ENCODE measurements at regions not wholly inside any gene's neighbourhood (a gene's known extent, or its start where the extent isn't known, plus 50 kb on each side); places are given as distances from the start of the nearest gene placed in this dataset.
"Not testable (repeated sequence)": the region's sequence is repeated elsewhere in the genome, so short reads cannot be mapped to it uniquely, and the experiment has no call there.

- no peak for DNase-seq (ENCODE audit: low spot score)
Observed at GRCh38 chr2:78715293-78715692, 310.2 kb upstream of the REG3G start.

DNA sequence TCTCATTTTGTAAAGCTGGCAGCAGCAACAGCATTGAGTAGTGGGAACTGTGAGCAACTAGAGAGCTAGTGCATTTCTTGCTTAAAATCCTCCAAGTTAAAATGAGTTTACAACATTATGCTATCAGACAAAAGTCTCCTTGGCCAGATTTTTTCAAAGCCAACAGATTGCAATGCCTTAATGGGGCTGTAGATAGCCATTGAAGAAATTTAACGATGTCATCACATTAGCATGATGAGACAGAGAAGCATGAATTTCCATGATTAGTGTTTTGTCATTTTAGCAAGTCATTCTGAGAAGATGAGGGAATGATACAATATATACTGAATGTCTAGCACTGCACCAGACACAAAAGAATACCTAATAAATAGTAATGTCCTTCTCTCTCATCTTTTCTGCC is 307.5 kb upstream of the REG3G start:
- no peak for DNase-seq (ENCODE audit: low spot score)

- no peak for DNase-seq (ENCODE audit: low spot score)
Observed at GRCh38 chr2:78718473-78718872, 307.0 kb upstream of the REG3G start.

- no peak for DNase-seq (ENCODE audit: low spot score)
Observed at GRCh38 chr2:78721355-78722033, 304.0 kb upstream of the REG3G start.

DNA sequence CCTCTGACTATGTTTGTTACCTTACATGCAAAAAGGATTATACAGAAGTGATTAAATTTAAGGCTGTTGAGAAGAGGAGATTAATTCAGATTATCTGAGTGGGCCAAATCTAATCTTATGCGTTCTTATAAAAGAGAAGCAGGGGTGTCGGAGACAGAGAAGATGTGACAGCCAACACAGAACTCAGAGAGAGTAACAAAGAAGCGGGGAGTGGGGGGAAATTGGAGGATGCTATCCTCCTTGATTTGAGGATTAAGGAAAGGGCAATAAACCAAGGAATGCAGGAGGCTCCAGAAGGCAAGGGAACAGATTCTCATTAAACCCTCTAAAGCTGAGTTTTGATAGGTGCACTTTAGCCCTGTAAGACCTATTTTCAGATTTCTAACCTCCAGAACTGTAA is 291.3 kb upstream of the REG3G start:
- no peak for DNase-seq (ENCODE audit: low spot score)

- no peak for DNase-seq (ENCODE audit: low spot score)
Observed at GRCh38 chr2:78739282-78739681, 286.2 kb upstream of the REG3G start.

DNA sequence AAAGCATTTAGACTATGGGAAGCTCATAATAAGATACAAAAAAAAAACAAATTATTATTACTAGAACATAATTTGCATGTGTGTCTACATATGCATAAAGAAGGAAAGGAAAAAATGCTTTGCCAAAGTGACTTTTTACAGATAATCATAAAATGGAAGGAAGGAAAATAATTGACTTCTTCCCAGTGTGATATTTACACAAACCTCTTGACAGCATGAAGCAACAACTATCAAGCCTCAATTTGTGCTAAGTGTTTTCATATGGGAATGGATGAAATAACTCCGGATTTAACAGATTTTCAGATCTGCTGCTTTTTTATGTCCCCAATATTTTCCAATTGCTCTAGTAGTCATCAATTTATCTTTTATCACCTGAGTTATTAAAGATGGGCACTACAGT is 275.9 kb upstream of the REG3G start:
- no peak for DNase-seq (ENCODE audit: low spot score)

GRCh38 chr2:78750219-78750618 is 275.3 kb upstream of the REG3G start:
- no peak for DNase-seq (ENCODE audit: low spot score)

DNA sequence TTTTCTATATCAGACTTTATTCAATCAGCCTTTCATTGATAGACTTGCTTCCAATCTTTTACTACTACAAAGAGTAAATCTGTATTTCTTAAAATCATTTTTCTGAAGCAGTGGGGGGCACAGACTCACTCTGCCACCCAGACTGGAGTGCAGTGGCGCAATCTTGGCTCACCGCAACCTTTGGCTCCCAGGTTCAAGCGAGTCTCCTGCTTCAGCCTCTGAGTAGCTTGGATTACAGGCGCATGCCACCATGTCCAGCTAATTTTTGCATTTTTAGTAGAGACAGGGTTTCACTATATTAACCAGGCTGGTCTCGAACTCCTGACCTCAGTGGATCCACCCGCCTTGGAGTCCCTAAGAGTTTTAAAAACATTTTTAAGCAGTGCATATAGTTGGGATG is 270.6 kb upstream of the REG3G start:
- DNase-seq (ENCODE audit: low spot score): no peak

DNA sequence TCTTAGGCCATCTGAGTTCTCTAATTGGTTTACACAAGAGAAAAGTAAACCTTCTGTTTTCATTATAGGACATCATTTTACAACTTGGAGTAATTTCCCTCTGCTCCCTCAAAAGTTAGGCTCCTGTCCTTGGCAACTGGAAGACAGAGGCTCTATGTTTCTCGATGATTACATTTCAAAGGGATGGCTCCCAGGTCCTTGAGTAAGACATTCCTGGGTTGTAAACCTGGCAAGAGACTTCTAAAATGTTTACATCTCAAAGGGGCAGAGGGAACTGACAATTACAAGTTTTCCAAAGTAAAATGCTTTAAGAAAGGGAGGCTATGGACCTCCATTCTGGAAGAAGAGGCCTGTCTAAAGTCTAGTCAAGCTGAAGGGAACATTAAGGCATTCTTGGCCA is 268.3 kb upstream of the REG3G start:
- no peak for DNase-seq (ENCODE audit: low spot score)

- DNase-seq (ENCODE audit: low spot score): no peak
Observed at GRCh38 chr2:78757640-78758039, 267.9 kb upstream of the REG3G start.

DNA sequence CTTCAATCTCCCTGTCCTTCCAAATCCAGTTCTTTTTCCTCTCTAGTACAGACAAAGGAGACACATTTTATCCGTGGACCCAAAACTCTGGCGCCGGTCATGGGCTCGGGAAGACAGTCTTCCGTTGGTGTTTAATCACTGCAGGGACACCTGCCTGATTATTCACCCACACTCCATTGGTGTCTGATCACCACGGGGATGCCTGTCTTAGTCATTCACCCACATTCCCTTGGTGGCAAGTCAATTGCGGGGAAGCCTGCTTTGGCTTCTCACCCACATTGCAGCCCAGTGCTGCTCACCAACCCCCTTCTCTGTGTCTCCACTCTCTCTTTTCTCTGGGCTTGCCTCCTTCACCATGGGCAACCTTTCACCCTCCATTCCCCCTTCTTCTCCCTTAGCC is 266.7 kb upstream of the REG3G start:
- DNase-seq (ENCODE audit: low spot score): not testable (repeated sequence)

GRCh38 chr2:78766459-78766858 is 259.0 kb upstream of the REG3G start:
- no peak for DNase-seq (ENCODE audit: low spot score)

- DNase-seq (ENCODE audit: low spot score): no peak
Observed at GRCh38 chr2:78768016-78768415, 257.5 kb upstream of the REG3G start.

GRCh38 chr2:78775291-78775690 is 250.2 kb upstream of the REG3G start:
- no peak for DNase-seq (ENCODE audit: low spot score)

DNA sequence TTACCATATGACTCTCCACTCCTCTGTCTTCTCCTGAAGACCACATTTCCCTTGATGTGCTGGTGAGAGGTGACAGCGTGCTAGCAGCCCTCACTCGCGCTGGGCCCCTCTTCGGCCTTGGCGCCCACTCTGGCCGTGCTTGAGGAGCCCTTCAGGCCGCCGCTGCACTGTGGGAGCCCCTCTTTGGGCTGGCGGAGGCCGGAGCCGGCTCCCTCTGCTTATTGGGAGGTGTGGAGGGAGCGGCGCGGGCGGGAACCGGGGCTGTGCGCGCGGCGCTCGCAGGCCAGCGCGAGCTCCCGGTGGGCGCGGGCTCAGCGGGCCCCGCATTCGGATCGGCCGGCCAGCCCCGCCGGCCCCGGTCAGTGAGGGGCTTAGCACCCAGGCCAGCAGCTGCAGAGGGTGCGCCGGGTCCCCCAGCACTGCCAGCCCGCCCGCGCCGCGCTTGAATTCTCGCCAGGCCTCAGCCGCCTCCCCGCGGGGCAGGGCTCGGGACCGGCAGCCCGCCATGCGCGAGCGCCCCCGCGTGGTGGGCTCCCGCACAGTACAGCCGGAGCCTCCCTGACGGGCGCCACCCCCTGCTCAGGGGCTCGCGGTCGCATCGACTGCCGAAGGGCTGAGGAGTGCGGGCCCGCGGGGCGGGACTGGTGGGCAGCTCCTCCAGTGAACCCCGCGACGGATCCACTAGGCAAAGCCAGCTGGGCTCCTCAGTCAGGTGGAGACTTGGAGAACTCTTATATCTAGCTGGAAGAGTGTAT is 246.6 kb upstream of the REG3G start:
- no peak for DNase-seq (ENCODE audit: low spot score)

DNA sequence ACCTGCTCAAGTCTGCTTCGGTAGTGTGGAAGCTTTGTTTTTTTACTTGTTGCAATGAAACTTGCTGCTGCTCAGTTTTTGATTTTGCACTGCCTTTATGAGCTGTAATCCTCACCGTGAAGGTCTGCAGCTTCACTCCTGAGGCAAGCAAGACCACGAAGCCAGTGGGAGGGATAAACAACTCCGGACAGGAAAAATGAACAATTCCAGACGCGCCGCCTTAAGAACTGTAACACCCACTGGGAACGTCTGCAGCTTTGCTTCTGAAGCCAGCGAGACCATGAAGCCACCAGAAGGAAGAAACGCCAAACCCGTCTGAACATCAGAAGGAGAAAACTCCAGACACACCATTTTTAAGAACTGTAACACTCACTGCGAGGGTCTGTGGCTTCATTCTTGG is 245.7 kb upstream of the REG3G start:
- DNase-seq (ENCODE audit: low spot score): no peak

DNA sequence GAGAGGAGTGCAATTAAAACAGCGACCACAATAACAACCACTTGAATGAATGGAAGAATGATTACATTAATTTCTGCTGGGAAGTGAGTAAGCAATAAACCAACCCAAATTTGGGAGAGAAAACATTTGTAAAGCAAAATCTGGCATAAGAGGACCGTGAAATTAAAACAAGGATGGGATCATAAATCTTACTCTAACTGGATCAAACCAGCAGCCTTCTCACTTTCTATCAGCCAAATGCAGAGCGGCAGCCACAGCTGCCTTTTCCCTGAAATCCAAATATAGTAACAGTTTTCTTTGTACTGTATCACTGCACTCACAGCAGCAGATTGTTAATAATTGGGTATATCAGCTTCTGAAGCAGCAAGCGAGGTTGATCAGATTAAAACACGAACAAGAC is 245.2 kb upstream of the REG3G start:
- DNase-seq (ENCODE audit: low spot score): no peak

DNA sequence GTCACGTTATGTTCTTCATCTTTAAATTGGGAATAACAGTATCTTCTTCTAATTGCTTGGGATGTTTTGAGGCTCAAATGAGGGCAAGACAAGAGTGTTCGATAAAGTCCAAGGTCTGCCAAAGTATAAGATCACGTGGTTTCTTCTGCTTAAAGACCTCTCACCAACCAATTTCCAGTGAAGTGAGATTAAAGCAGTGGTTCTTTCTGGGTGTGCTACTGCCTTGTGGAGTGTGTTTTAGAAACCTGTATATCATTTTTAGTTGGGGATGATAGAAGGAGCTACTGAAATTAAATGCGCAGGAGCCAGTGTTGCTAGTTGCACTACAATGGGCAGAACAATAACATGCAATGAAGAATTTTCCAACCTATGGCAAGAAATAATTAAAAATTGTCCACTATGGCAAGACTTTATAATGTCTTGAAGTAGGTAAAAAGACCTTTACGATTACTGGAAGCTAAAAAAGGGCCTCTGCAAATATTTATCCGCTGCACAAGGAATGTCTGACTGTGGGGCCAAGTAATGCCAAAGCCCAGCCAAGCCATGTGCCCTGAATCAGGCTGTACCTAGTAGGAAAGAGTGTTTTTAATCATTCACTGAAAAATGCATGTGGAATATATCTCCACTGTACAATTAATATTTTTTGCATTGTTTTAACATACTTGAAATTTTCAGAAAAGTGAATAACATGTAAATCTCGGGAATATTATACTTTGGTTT is 244.5 kb upstream of the REG3G start:
- DNase-seq (ENCODE audit: low spot score): no peak

DNA sequence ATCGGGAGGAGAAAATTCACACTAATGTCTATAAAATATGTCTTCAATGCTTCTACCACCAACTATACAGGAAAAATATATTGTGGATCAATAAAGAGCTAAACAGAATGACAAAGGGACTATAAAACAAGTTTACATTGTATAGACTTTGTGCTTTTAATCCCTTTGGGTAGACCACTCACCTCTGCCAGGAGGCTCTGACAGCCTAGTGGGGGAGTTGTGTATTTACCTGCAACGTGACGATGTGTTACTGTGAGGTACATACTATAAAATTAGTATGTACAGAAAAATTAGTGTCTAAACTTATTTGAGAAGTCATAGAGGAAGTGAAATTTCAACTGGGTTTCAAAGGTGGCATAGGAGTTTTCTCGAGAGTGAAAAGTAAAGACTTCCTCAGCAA is 243.3 kb upstream of the REG3G start:
- DNase-seq (ENCODE audit: low spot score): no peak

- no peak for DNase-seq (ENCODE audit: low spot score)
Observed at GRCh38 chr2:78811955-78812610, 213.4 kb upstream of the REG3G start.

DNA sequence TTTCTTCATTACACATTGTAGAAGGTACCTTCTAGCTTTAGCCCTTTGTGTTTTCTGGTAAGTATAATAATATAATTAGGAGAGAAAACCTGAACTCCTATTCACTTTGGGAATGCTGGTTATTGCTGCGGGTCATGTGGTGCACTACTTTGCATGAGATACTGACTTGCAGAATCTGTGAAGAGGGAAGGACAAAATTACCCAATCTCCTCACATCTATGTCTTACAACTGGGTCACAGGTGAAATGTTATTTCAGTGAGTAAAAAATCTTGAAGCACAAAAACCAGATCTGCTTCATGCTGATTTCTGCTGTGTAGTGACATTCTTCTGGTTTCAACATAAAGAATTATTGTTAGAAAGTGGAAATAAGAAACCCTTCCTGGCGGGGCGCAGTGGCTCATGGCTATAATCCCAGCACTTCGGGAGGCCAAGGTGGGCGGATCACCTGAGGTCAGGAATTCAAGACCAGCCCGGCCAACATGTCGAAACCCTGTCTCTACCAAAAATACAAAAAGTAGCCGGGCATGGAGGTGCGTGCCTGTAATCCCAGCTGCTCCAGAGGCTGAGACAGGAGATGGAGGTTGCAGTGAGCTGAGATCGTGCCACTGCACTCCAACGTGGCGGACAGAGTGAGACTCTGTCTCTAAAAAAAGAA is 211.0 kb upstream of the REG3G start:
- no peak for DNase-seq (ENCODE audit: low spot score)
